B cell (primary cell): ENCODE measurements at regions not wholly inside any gene's neighbourhood (a gene's known extent, or its start where the extent isn't known, plus 50 kb on each side); places are given as distances from the start of the nearest gene placed in this dataset.
"Not testable (repeated sequence)": the region's sequence is repeated elsewhere in the genome, so short reads cannot be mapped to it uniquely, and the experiment has no call there.

ENCODE experiments used
- ATAC-seq: fragments of 200-7000 bp; cut with Tn5 transposase; one replicate; pipeline ENCODE4 v1.10.0; 2021; ENCODE audit warnings: low read depth, mild to moderate bottlenecking, moderate number of reproducible peaks, moderate library complexity
- CTCF ChIA-PET: fragments of 350-600 bp; sonication (Branson Sonifier 250); formaldehyde crosslinking; loops from one replicate; lab custom pipeline; 2021; ENCODE audit warnings: antibody characterized with exemption, inconsistent platforms; lab: Charles Lee
- POLR2A ChIA-PET: fragments of 350-600 bp; sonication (Branson Sonifier 250); formaldehyde crosslinking; loops from one replicate; lab custom pipeline; 2021; ENCODE audit warnings: antibody characterized with exemption; lab: Charles Lee
- DNase-seq: peaks from one replicate; pipeline ENCODE4 v3.0.0; 2013
- H2AFZ ChIP-seq: 2 replicates; pipeline ENCODE4 v1.6.1; 2012; ENCODE audit warnings: mild to moderate bottlenecking, low read depth, low read length; ENCODE audit not compliant: insufficient read depth, poor library complexity, severe bottlenecking
- H3K27ac ChIP-seq, 2 donors: 1 replicate in 1 of 2; 2 replicates in 1 of 2; pipeline ENCODE4 v1.5.1; 2012 to 2013; ENCODE audit warnings: low read length in 2 of 2, mild to moderate bottlenecking in 2 of 2, moderate library complexity in 1 of 2
- H3K27me3 ChIP-seq, 4 experiments: fragments of 200-600 bp in 1 of 4; sonication (generic) in 1 of 4; replicated peaks in 1 of 4; 1 replicate in 2 of 4; 2 replicates in 2 of 4; pipeline versions ENCODE4 v1.6.1 to v1.7.0; 2013 to 2016; ENCODE audit warnings: low read length in 3 of 4, mild to moderate bottlenecking in 2 of 4, mixed read lengths in 1 of 4, moderate library complexity in 1 of 4; ENCODE audit not compliant: insufficient read depth in 4 of 4, control insufficient read depth in 3 of 4; ENCODE audit errors: control extremely low read depth in 1 of 4
- H3K36me3 ChIP-seq, 2 experiments: replicated peaks in 1 of 2; 1 replicate in 1 of 2; 2 replicates in 1 of 2; pipeline versions ENCODE4 v1.6.1 to v1.7.1; 2013; ENCODE audit warnings: low read length in 1 of 2; ENCODE audit not compliant: insufficient read depth in 2 of 2, control insufficient read depth in 1 of 2; ENCODE audit errors: control extremely low read depth in 1 of 2, extremely low read depth in 1 of 2
- H3K4me1 ChIP-seq, 2 donors: fragments of 200-600 bp in 1 of 2; sonication (generic) in 1 of 2; 1 replicate in 1 of 2; 2 replicates in 1 of 2; pipeline versions ENCODE4 v1.5.1 to v1.6.1; 2013 to 2017; ENCODE audit warnings: low read length in 2 of 2; ENCODE audit not compliant: control insufficient read depth in 2 of 2, insufficient read depth in 2 of 2
- H3K4me2 ChIP-seq: replicated peaks from 2 replicates; pipeline ENCODE3; 2012; ENCODE audit warnings: mild to moderate bottlenecking, low read depth, low read length; ENCODE audit not compliant: poor library complexity, severe bottlenecking
- H3K4me3 ChIP-seq, 5 experiments: fragments of 200-600 bp in 1 of 5; sonication (generic) in 1 of 5; 1 replicate in 3 of 5; 2 replicates in 2 of 5; pipeline versions ENCODE4 v1.5.1 to v1.7.0; 2011 to 2016; ENCODE audit warnings: low read length in 4 of 5, mild to moderate bottlenecking in 4 of 5, low read depth in 2 of 5, control low read depth in 1 of 5, moderate library complexity in 1 of 5; ENCODE audit not compliant: insufficient read depth in 1 of 5; ENCODE audit errors: control extremely low read depth in 1 of 5, extremely low read depth in 1 of 5
- H3K79me2 ChIP-seq: fragments of 200-600 bp; sonication (generic); one replicate; pipeline ENCODE4 v1.6.0; 2016; ENCODE audit warnings: low read length; ENCODE audit not compliant: control insufficient read depth, insufficient read depth
- H3K9ac ChIP-seq: fragments of 200-600 bp; sonication (generic); 2 replicates; pipeline ENCODE4 v1.6.1; 2017; ENCODE audit warnings: mild to moderate bottlenecking, low read length, moderate library complexity
- H3K9me3 ChIP-seq, 3 donors: one replicate each; pipeline versions ENCODE4 v1.6.1 to v1.7.1; 2013; ENCODE audit warnings: low read length in 2 of 3; ENCODE audit not compliant: control insufficient read depth in 2 of 3, insufficient read depth in 1 of 3; ENCODE audit errors: control extremely low read depth in 1 of 3
- H4K20me1 ChIP-seq: 2 replicates; pipeline ENCODE4 v1.6.0; 2012; ENCODE audit warnings: mild to moderate bottlenecking, low read length; ENCODE audit not compliant: insufficient read depth, control insufficient read depth, poor library complexity, severe bottlenecking
- H3K27ac Mint-ChIP-seq: one replicate; pipeline ENCODE4 v1.8.0; 2021; ENCODE audit warnings: mixed read lengths
- H3K27me3 Mint-ChIP-seq: one replicate; pipeline ENCODE4 v1.8.0; 2021; ENCODE audit warnings: mixed read lengths
- H3K4me1 Mint-ChIP-seq: one replicate; pipeline ENCODE4 v1.8.0; 2021; ENCODE audit warnings: mixed read lengths
- H3K4me3 Mint-ChIP-seq: one replicate; pipeline ENCODE4 v1.8.0; 2021; ENCODE audit warnings: mixed read lengths
- H3K9me3 Mint-ChIP-seq: one replicate; pipeline ENCODE4 v1.8.0; 2022; ENCODE audit warnings: mixed read lengths; ENCODE audit not compliant: insufficient read depth
- CTCF ChIP-seq: fragments of 200-600 bp; IDR thresholded peaks from one replicate; pipeline ENCODE4 v1.8.0; 2022; ENCODE audit warnings: antibody characterized with exemption, mild to moderate bottlenecking
- EZH2 ChIP-seq: IDR thresholded peaks from 2 replicates; pipeline ENCODE4 v1.6.1; 2012; ENCODE audit warnings: borderline replicate concordance, low read depth, mild to moderate bottlenecking, moderate library complexity, low read length; ENCODE audit not compliant: insufficient read depth, poor library complexity, severe bottlenecking
- WGBS: methylation state at CpG from one replicate; pipeline ENCODE4 v1.1.5; 2013; ENCODE audit warnings: missing lambda C conversion rate; ENCODE audit not compliant: insufficient coverage; 5-methylcytosine and 5-hydroxymethylcytosine counted together
- intact Hi-C: fragments of 100-400 bp; cut with micrococcal nuclease; formaldehyde crosslinking; loops from one replicate; pipeline ENCODE4 v1.10.0; 2022

- no CpG with 5 or more reads among the region's 2 CpGs for WGBS
These were observed 172.8 kb downstream of the TEX13C start for GRCh38 chrX:125492439-125492838.

GRCh38 chrX:125493004-125493403 is 173.3 kb downstream of the TEX13C start:
- H3K27ac Mint-ChIP-seq, H3K27me3 Mint-ChIP-seq: not testable (repeated sequence)
- WGBS, result no CpG with 5 or more reads among the region's 2 CpGs

More at GRCh38 chrX:125492439-125492838, 172.8 kb downstream of the TEX13C start:
- CTCF ChIA-PET, result no interaction called here
- H3K9me3 ChIP-seq, result no peaks in the 10 kb centered on the region
- no peak overlapping the region for H3K9ac ChIP-seq
- no peak overlapping the region for H3K4me2 ChIP-seq
- H3K27ac ChIP-seq, result no peak overlapping the region
- DNase-seq (no peak), ATAC-seq (no peak)
- no peaks in the 10 kb centered on the region for H3K4me1 ChIP-seq
- Mint-ChIP-seq H3K4me3 (no peak overlapping the region), H3K4me1 (no peaks in the 10 kb centered on the region), H3K9me3 (no peaks in the 10 kb centered on the region), H3K27me3 (no peaks in the 10 kb centered on the region), H3K27ac (no peak overlapping the region)
- no peak overlapping the region for H2AFZ ChIP-seq
- TF ChIP-seq EZH2, result no peak
- no peak for TF ChIP-seq CTCF
- POLR2A ChIA-PET, result no interaction called here
- intact Hi-C loops, result no loop called here
- H3K36me3 ChIP-seq, result no peaks in the 10 kb centered on the region
- no peaks in the 10 kb centered on the region for H3K79me2 ChIP-seq
- H3K4me3 ChIP-seq, result no peak overlapping the region
- no peaks in the 10 kb centered on the region for H4K20me1 ChIP-seq
- H3K27me3 ChIP-seq, result no peaks in the 10 kb centered on the region

More at GRCh38 chrX:125493004-125493403, 173.3 kb downstream of the TEX13C start:
- H3K9me3 Mint-ChIP-seq, CTCF ChIA-PET, ATAC-seq, DNase-seq, H3K27ac ChIP-seq, H3K4me1 Mint-ChIP-seq, H3K79me2 ChIP-seq, H3K27me3 ChIP-seq, H3K9me3 ChIP-seq, H3K4me2 ChIP-seq, H3K4me3 Mint-ChIP-seq, H3K9ac ChIP-seq, H3K4me1 ChIP-seq, H3K4me3 ChIP-seq, H4K20me1 ChIP-seq, POLR2A ChIA-PET, intact Hi-C loops, H2AFZ ChIP-seq, H3K36me3 ChIP-seq: not testable (repeated sequence)
